ENCODE measurements at regions not wholly inside any gene's neighbourhood (a gene's known extent, or its start where the extent isn't known, plus 50 kb on each side); places are given as distances from the start of the nearest gene placed in this dataset.

- H3K4me1 ChIP-seq: no peaks in the 10 kb centered on the region
- TF ChIP-seq Cebpa-rat (IDR thresholded peaks at IDR 0.05): no peak
- H3K27ac ChIP-seq: no peak overlapping the region
- no peaks in the 10 kb centered on the region for H4K20me1 ChIP-seq
- no peak overlapping the region for H3K4me3 ChIP-seq
- no peak overlapping the region for H3K4me2 ChIP-seq
- no peaks in the 10 kb centered on the region for H3K36me3 ChIP-seq
- H3K9me3 ChIP-seq (replicated peaks in 1 of 11): no peaks in the 10 kb centered on the region
- no peaks in the 10 kb centered on the region for H3K27me3 ChIP-seq
- no peak overlapping the region for H3K9ac ChIP-seq
Observed at GRCh38 chr9:28942941-28943340, 1369.7 kb upstream of the C9orf72 start.

DNA sequence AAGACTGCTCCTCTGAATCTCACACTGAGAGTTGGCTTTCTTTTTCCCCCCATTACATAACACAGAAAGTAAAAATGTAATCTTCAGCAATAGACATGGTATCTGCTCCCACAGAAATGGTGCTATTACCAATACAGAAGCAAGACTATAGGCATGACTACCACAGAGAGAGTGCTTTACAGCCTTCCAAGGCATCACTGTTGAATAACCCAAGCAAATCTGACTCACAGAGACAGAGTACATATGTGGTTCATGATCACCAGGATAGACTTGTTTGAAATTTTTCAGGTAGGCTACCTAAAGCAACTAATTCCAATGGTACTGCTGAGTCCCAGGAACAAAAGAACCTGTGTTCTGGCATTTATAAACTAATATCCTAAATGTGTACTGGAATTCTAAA is 1373.4 kb upstream of the C9orf72 start:
- no peaks in the 10 kb centered on the region for H4K20me1 ChIP-seq
- H3K27ac ChIP-seq: no peak overlapping the region
- no peak overlapping the region for H3K4me2 ChIP-seq
- no peak for TF ChIP-seq Cebpa-rat (IDR thresholded peaks at IDR 0.05)
- H3K36me3 ChIP-seq: no peaks in the 10 kb centered on the region
- no peaks in the 10 kb centered on the region for H3K4me1 ChIP-seq
- peaks cover 0 to 8% (median 0%) of the 10 kb centered on the region in 11 experiments; a peak in 2 of 22 replicates for H3K9me3 ChIP-seq (replicated peaks in 1 of 11)
- H3K9ac ChIP-seq: no peak overlapping the region
- H3K27me3 ChIP-seq: no peaks in the 10 kb centered on the region
- no peak overlapping the region for H3K4me3 ChIP-seq

DNA sequence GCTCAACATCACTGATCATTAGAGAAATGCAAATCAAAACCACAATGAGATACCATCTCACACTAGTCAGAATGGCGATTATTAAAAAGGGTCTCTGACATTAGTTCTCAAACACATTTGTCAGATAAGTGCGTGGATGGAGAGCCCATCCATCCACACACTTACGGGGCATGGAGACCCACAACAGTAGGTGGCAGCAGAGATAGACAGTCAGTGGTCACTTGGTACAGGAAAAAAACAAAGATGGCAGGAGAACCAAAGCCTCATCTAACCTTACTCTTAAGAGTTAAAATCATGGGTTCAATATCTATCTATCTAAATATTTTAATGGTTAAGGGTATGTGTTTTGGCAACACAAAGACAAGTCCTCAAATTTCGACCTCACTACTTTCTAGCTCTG is 1378.7 kb upstream of the C9orf72 start:
- no peaks in the 10 kb centered on the region for H3K27me3 ChIP-seq
- no peak overlapping the region for H3K4me2 ChIP-seq
- peaks cover 0 to 8% (median 0%) of the 10 kb centered on the region in 11 experiments; a peak in 2 of 22 replicates for H3K9me3 ChIP-seq (replicated peaks in 1 of 11)
- H3K9ac ChIP-seq: no peak overlapping the region
- H4K20me1 ChIP-seq: no peaks in the 10 kb centered on the region
- no peak for TF ChIP-seq Cebpa-rat (IDR thresholded peaks at IDR 0.05)
- no peaks in the 10 kb centered on the region for H3K4me1 ChIP-seq
- H3K4me3 ChIP-seq: no peak overlapping the region
- no peak overlapping the region for H3K27ac ChIP-seq
- H3K36me3 ChIP-seq: no peaks in the 10 kb centered on the region

- no peaks in the 10 kb centered on the region for H3K36me3 ChIP-seq
- H3K27ac ChIP-seq: no peak overlapping the region
- no peaks in the 10 kb centered on the region for H3K4me1 ChIP-seq
- no peak for TF ChIP-seq Cebpa-rat (IDR thresholded peaks at IDR 0.05)
- H3K4me2 ChIP-seq: no peak overlapping the region
- no peaks in the 10 kb centered on the region for H3K9me3 ChIP-seq (replicated peaks in 1 of 11)
- no peak overlapping the region for H3K4me3 ChIP-seq
- no peaks in the 10 kb centered on the region for H4K20me1 ChIP-seq
- H3K27me3 ChIP-seq: no peaks in the 10 kb centered on the region
- H3K9ac ChIP-seq: no peak overlapping the region
Observed at GRCh38 chr9:28956116-28956880, 1383.0 kb upstream of the C9orf72 start.

GRCh38 chr9:28960602-28961001 is 1387.3 kb upstream of the C9orf72 start:
- no peaks in the 10 kb centered on the region for H4K20me1 ChIP-seq
- no peak overlapping the region for H3K4me2 ChIP-seq
- H3K4me3 ChIP-seq: no peak overlapping the region
- no peak overlapping the region for H3K27ac ChIP-seq
- H3K9me3 ChIP-seq (replicated peaks in 1 of 11): no peaks in the 10 kb centered on the region
- H3K27me3 ChIP-seq: no peaks in the 10 kb centered on the region
- no peak for TF ChIP-seq Cebpa-rat (IDR thresholded peaks at IDR 0.05)
- H3K4me1 ChIP-seq: no peaks in the 10 kb centered on the region
- H3K9ac ChIP-seq: no peak overlapping the region
- no peaks in the 10 kb centered on the region for H3K36me3 ChIP-seq

- H3K27me3 ChIP-seq: no peaks in the 10 kb centered on the region
Observed at GRCh38 chr9:28961623-28962022, 1388.3 kb upstream of the C9orf72 start.

DNA sequence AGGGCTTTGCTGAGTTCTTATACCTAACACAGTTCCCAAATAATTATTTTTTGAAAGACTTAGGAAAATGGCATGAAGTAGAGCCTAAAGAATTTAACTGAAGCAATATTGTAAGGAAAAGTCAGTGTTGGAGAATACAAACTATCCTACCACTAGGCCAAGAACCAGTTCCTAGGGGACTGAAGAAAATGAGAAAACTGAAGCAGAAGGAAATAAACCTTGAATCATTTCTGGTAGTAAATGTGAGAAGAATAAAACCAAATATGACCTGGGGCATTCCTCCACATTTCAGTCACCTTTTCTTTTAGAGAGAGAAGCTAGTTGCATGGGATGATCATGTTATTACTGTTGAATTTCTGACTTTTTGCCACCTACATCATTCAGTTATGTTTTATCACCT is 1393.9 kb upstream of the C9orf72 start:
- no peaks in the 10 kb centered on the region for H3K27me3 ChIP-seq
- H3K4me1 ChIP-seq: no peaks in the 10 kb centered on the region
- no peaks in the 10 kb centered on the region for H3K36me3 ChIP-seq
- H3K9me3 ChIP-seq (replicated peaks in 1 of 11): no peaks in the 10 kb centered on the region
- H3K4me2 ChIP-seq: no peak overlapping the region
- no peak for TF ChIP-seq Cebpa-rat (IDR thresholded peaks at IDR 0.05)
- no peak overlapping the region for H3K27ac ChIP-seq
- no peak overlapping the region for H3K4me3 ChIP-seq
- no peaks in the 10 kb centered on the region for H4K20me1 ChIP-seq
- H3K9ac ChIP-seq: no peak overlapping the region

More at GRCh38 chr9:28961623-28962022, 1388.3 kb upstream of the C9orf72 start:
- Histone ChIP-seq H3K4me1 (no peaks in the 10 kb centered on the region), H3K4me2 (no peak overlapping the region), H3K9me3 (replicated peaks in 1 of 11) (no peaks in the 10 kb centered on the region), H3K36me3 (no peaks in the 10 kb centered on the region), H4K20me1 (no peaks in the 10 kb centered on the region), H3K27ac (no peak overlapping the region), H3K4me3 (no peak overlapping the region), H3K9ac (no peak overlapping the region)
- TF ChIP-seq Cebpa-rat (IDR thresholded peaks at IDR 0.05): no peak

- Histone ChIP-seq H4K20me1 (no peaks in the 10 kb centered on the region), H3K4me2 (no peak overlapping the region), H3K9me3 (replicated peaks in 1 of 11) (peaks cover 0 to 9% (median 5%) of the 10 kb centered on the region in 11 experiments; a peak in 7 of 22 replicates), H3K27me3 (no peaks in the 10 kb centered on the region), H3K4me1 (peaks cover 0 to 4% (median 0%) of the 10 kb centered on the region in 10 experiments; a peak in 1 of 20 replicates), H3K4me3 (no peak overlapping the region), H3K36me3 (no peaks in the 10 kb centered on the region), H3K9ac (no peak overlapping the region), H3K27ac (no peak overlapping the region)
- TF ChIP-seq Cebpa-rat (IDR thresholded peaks at IDR 0.05): no peak
Observed at GRCh38 chr9:28970241-28970654, 1397.0 kb upstream of the C9orf72 start.

DNA sequence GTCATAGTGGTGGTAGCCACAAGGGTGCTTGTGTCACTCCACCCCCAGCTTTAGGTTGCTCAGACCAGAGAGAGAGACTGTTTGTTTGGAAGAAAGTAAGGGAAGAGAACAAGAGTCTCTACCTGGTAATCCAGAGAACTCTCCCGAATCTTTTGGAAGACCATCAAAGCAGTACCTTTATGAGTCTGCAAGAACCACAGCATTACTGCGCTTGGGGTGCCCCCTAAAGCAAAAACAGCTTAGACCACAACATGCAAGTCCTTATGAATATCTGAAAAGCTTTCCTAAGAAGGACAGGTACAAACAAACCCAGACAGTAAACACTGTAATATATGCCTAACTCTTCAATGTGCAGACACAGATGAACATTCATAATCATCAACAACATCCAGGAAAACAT is 1398.6 kb upstream of the C9orf72 start:
- Histone ChIP-seq H3K9me3 (replicated peaks in 1 of 11) (peaks cover 0 to 9% (median 5%) of the 10 kb centered on the region in 11 experiments; a peak in 7 of 22 replicates), H3K9ac (no peak overlapping the region), H3K27ac (no peak overlapping the region), H3K4me1 (peaks cover 0 to 4% (median 0%) of the 10 kb centered on the region in 10 experiments; a peak in 1 of 20 replicates), H3K36me3 (no peaks in the 10 kb centered on the region), H3K4me3 (no peak overlapping the region), H3K4me2 (no peak overlapping the region), H3K27me3 (no peaks in the 10 kb centered on the region), H4K20me1 (no peaks in the 10 kb centered on the region)
- TF ChIP-seq Cebpa-rat (IDR thresholded peaks at IDR 0.05): no peak

DNA sequence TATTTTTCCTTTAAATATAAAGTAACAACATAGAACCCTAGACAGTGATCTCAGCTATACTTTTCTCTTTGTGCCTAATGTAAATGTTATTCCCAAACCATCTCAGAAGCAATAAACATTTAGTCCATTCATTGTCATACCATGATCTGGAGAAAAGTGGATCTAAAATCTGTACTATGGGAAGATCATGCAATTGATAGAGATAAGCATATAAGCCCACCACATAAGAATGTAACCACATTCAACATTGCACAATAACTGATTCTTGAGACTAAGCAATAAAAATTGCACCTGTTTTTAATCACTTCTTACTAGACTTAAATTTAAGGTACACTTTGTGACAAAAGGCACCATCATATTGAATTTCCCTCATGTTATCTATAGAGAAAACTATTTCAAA is 1403.0 kb upstream of the C9orf72 start:
- no peak overlapping the region for H3K4me2 ChIP-seq
- H3K9me3 ChIP-seq (replicated peaks in 1 of 11): peaks cover 0 to 9% (median 5%) of the 10 kb centered on the region in 11 experiments; a peak in 7 of 22 replicates
- H3K27ac ChIP-seq: no peak overlapping the region
- H3K36me3 ChIP-seq: no peaks in the 10 kb centered on the region
- no peaks in the 10 kb centered on the region for H3K27me3 ChIP-seq
- no peak overlapping the region for H3K4me3 ChIP-seq
- no peaks in the 10 kb centered on the region for H4K20me1 ChIP-seq
- TF ChIP-seq Cebpa-rat (IDR thresholded peaks at IDR 0.05): no peak
- peaks cover 0 to 4% (median 0%) of the 10 kb centered on the region in 10 experiments; a peak in 1 of 20 replicates for H3K4me1 ChIP-seq
- no peak overlapping the region for H3K9ac ChIP-seq
